ENCODE measurements at regions not wholly inside any gene's neighbourhood (a gene's known extent, or its start where the extent isn't known, plus 50 kb on each side); places are given as distances from the start of the nearest gene placed in this dataset.

GRCh38 chr10:34933676-34934075, 118.6 kb upstream of the PARD3 start:
- TF ChIP-seq CTCF (IDR thresholded peaks at IDR 0.05 in 2 of 3, conservative IDR thresholded peaks at IDR 0.05 in 1 of 3; ENCODE audit: borderline replicate concordance in 1 of 3, insufficient read depth in 1 of 3, low read depth in 2 of 3, low read length in 2 of 3), result no peak
- no peak for TF ChIP-seq POLR2A (IDR thresholded peaks at IDR 0.05; ENCODE audit: borderline replicate concordance, extremely low read depth, insufficient read depth, insufficient read length)
- TF ChIP-seq EZH2 (IDR thresholded peaks at IDR 0.05), result no peak
- TF ChIP-seq POLR2AphosphoS5 (IDR thresholded peaks at IDR 0.05; ENCODE audit: low read depth, low read length), result no peak
